IPS DF 4.7 (cell line): ENCODE measurements at regions not wholly inside any gene's neighbourhood (a gene's known extent, or its start where the extent isn't known, plus 50 kb on each side); places are given as distances from the start of the nearest gene placed in this dataset.
"Not testable (repeated sequence)": the region's sequence is repeated elsewhere in the genome, so short reads cannot be mapped to it uniquely, and the experiment has no call there.

ENCODE experiments used
- DNase-seq: peaks from one replicate; pipeline ENCODE4 v3.0.0-alpha.2; 2013; ENCODE audit warnings: low spot score; ENCODE audit errors: extremely low read depth

GRCh38 chr6:72533606-72534005 is 88.3 kb upstream of the KCNQ5 start:
- DNase-seq: no peak

GRCh38 chr6:72534236-72534635 is 87.6 kb upstream of the KCNQ5 start:
- no peak for DNase-seq

- no peak for DNase-seq
Measured at GRCh38 chr6:72535124-72535523, 86.7 kb upstream of the KCNQ5 start.

GRCh38 chr6:72547020-72547419 is 74.8 kb upstream of the KCNQ5 start:
- DNase-seq: no peak

- no peak for DNase-seq
Measured at GRCh38 chr6:72551470-72551869, 70.4 kb upstream of the KCNQ5 start.

- DNase-seq: no peak
Measured at GRCh38 chr6:72552938-72553337, 68.9 kb upstream of the KCNQ5 start.

GRCh38 chr6:72553531-72554511 is 68.0 kb upstream of the KCNQ5 start:
- no peak for DNase-seq

- no peak for DNase-seq
Measured at GRCh38 chr6:72554761-72555221, 67.1 kb upstream of the KCNQ5 start.

- no peak for DNase-seq
Measured at GRCh38 chr6:72559067-72559466, 62.8 kb upstream of the KCNQ5 start.

GRCh38 chr6:72559555-72559954 is 62.3 kb upstream of the KCNQ5 start:
- no peak for DNase-seq

GRCh38 chr6:72560721-72561593 is 60.9 kb upstream of the KCNQ5 start:
- DNase-seq: no peak

GRCh38 chr6:72561629-72562028 is 60.2 kb upstream of the KCNQ5 start:
- DNase-seq: peak; percentile 36

- DNase-seq: no peak
Measured at GRCh38 chr6:72564231-72564630, 57.6 kb upstream of the KCNQ5 start.

GRCh38 chr6:72571993-72572392 is 49.9 kb upstream of the KCNQ5 start:
- DNase-seq: not testable (repeated sequence)
